ENCODE measurements at regions not wholly inside any gene's neighbourhood (a gene's known extent, or its start where the extent isn't known, plus 50 kb on each side); places are given as distances from the start of the nearest gene placed in this dataset.

- DNase-seq (ENCODE audit: extremely low read depth, insufficient read length) = no peak
- Histone ChIP-seq H3K27me3 (replicated peaks; ENCODE audit: control insufficient read depth, insufficient read depth, low read length) (no peaks in the 10 kb centered on the region), H3K4me3 (replicated peaks; ENCODE audit: low read depth, low read length) (no peak overlapping the region), H3K36me3 (ENCODE audit: control insufficient read depth, insufficient read depth, low read length) (no peaks in the 10 kb centered on the region)
- no peak for TF ChIP-seq CTCF (IDR thresholded peaks at IDR 0.05; ENCODE audit: insufficient read depth, low read length, poor library complexity, severe bottlenecking)
Observed at GRCh38 chr1:198437332-198437731, 103.1 kb downstream of the ATP6V1G3 start.

- TF ChIP-seq CTCF (IDR thresholded peaks at IDR 0.05; ENCODE audit: insufficient read depth, low read length, poor library complexity, severe bottlenecking) = no peak
- Histone ChIP-seq H3K4me3 (replicated peaks; ENCODE audit: low read depth, low read length) (no peak overlapping the region), H3K27me3 (replicated peaks; ENCODE audit: control insufficient read depth, insufficient read depth, low read length) (no peaks in the 10 kb centered on the region), H3K36me3 (ENCODE audit: control insufficient read depth, insufficient read depth, low read length) (no peaks in the 10 kb centered on the region)
- no peak for DNase-seq (ENCODE audit: extremely low read depth, insufficient read length)
Observed at GRCh38 chr1:198436276-198436675, 104.2 kb downstream of the ATP6V1G3 start.

GRCh38 chr1:198435056-198435455 is 105.4 kb downstream of the ATP6V1G3 start:
- H3K27me3 ChIP-seq (replicated peaks; ENCODE audit: control insufficient read depth, insufficient read depth, low read length) = no peaks in the 10 kb centered on the region
- no peak for TF ChIP-seq CTCF (IDR thresholded peaks at IDR 0.05; ENCODE audit: insufficient read depth, low read length, poor library complexity, severe bottlenecking)
- no peak overlapping the region for H3K4me3 ChIP-seq (replicated peaks; ENCODE audit: low read depth, low read length)
- DNase-seq (ENCODE audit: extremely low read depth, insufficient read length) = no peak
- no peaks in the 10 kb centered on the region for H3K36me3 ChIP-seq (ENCODE audit: control insufficient read depth, insufficient read depth, low read length)

- DNase-seq (ENCODE audit: extremely low read depth, insufficient read length) = no peak
- no peak overlapping the region for H3K4me3 ChIP-seq (replicated peaks; ENCODE audit: low read depth, low read length)
- H3K27me3 ChIP-seq (replicated peaks; ENCODE audit: control insufficient read depth, insufficient read depth, low read length) = no peaks in the 10 kb centered on the region; the same call in 1 of the 2 replicates
- H3K36me3 ChIP-seq (ENCODE audit: control insufficient read depth, insufficient read depth, low read length) = no peaks in the 10 kb centered on the region
- no peak for TF ChIP-seq CTCF (IDR thresholded peaks at IDR 0.05; ENCODE audit: insufficient read depth, low read length, poor library complexity, severe bottlenecking)
Observed at GRCh38 chr1:198424441-198424840, 116.0 kb downstream of the ATP6V1G3 start.

GRCh38 chr1:198423673-198424072 is 116.8 kb downstream of the ATP6V1G3 start:
- no peak overlapping the region for H3K4me3 ChIP-seq (replicated peaks; ENCODE audit: low read depth, low read length)
- TF ChIP-seq CTCF (IDR thresholded peaks at IDR 0.05; ENCODE audit: insufficient read depth, low read length, poor library complexity, severe bottlenecking) = no peak
- H3K27me3 ChIP-seq (replicated peaks; ENCODE audit: control insufficient read depth, insufficient read depth, low read length) = no peaks in the 10 kb centered on the region; the same call in 1 of the 2 replicates
- H3K36me3 ChIP-seq (ENCODE audit: control insufficient read depth, insufficient read depth, low read length) = no peaks in the 10 kb centered on the region
- no peak for DNase-seq (ENCODE audit: extremely low read depth, insufficient read length)

GRCh38 chr1:198417039-198417438 is 123.4 kb downstream of the ATP6V1G3 start:
- TF ChIP-seq CTCF (IDR thresholded peaks at IDR 0.05; ENCODE audit: insufficient read depth, low read length, poor library complexity, severe bottlenecking) = no peak
- no peak for DNase-seq (ENCODE audit: extremely low read depth, insufficient read length)
- Histone ChIP-seq H3K27me3 (replicated peaks; ENCODE audit: control insufficient read depth, insufficient read depth, low read length) (no peaks in the 10 kb centered on the region), H3K4me3 (replicated peaks; ENCODE audit: low read depth, low read length) (no peak overlapping the region), H3K36me3 (ENCODE audit: control insufficient read depth, insufficient read depth, low read length) (no peaks in the 10 kb centered on the region)

Data from GM06990 (cell line).